Lower leg skin (tissue), 3 donors: ENCODE measurements at regions not wholly inside any gene's neighbourhood (a gene's known extent, or its start where the extent isn't known, plus 50 kb on each side); places are given as distances from the start of the nearest gene placed in this dataset.

ENCODE experiments used
- POLR2A ChIP-seq, 2 donors: fragments of 450-650 bp; IDR thresholded peaks; one replicate each; pipeline ENCODE4 v1.6.1; 2016 to 2017; ENCODE audit warnings: antibody characterized with exemption in 2 of 2, mild to moderate bottlenecking in 1 of 2, moderate library complexity in 1 of 2
- TF ChIP-seq, protein P1 (sequence below), 3 donors: fragments of 450-650 bp; IDR thresholded peaks; one replicate each; pipeline ENCODE4 v1.5.1; 2016; ENCODE audit warnings: antibody characterized with exemption in 3 of 3, mild to moderate bottlenecking in 3 of 3, moderate library complexity in 2 of 3

DNA sequence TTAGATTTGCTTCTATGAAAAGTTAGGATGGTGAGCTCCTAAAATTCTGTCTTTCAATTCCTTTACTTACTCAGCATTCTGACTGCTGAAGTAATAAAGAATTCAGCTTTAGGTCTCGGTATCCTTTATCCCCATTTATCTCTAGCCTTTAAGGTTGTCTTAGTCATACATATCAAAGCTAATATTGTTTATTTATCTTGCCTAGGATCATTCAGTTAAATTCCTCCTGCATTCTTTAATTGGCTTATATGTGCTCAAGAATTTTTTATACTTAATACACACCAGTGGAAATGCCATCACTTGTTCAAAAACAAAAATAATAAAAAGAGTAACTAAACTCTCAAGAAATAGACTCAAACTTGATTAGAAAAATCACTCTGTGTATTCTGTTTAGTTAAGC lies 507.0 kb downstream of the ZPLD1 start:
- TF ChIP-seq, protein P1, sequence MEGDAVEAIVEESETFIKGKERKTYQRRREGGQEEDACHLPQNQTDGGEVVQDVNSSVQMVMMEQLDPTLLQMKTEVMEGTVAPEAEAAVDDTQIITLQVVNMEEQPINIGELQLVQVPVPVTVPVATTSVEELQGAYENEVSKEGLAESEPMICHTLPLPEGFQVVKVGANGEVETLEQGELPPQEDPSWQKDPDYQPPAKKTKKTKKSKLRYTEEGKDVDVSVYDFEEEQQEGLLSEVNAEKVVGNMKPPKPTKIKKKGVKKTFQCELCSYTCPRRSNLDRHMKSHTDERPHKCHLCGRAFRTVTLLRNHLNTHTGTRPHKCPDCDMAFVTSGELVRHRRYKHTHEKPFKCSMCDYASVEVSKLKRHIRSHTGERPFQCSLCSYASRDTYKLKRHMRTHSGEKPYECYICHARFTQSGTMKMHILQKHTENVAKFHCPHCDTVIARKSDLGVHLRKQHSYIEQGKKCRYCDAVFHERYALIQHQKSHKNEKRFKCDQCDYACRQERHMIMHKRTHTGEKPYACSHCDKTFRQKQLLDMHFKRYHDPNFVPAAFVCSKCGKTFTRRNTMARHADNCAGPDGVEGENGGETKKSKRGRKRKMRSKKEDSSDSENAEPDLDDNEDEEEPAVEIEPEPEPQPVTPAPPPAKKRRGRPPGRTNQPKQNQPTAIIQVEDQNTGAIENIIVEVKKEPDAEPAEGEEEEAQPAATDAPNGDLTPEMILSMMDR (IDR thresholded peaks at IDR 0.05) = no peak
- TF ChIP-seq POLR2A (IDR thresholded peaks at IDR 0.05) = no peak
